NK-92 (cell line): ENCODE measurements at regions not wholly inside any gene's neighbourhood (a gene's known extent, or its start where the extent isn't known, plus 50 kb on each side); places are given as distances from the start of the nearest gene placed in this dataset.
"Not testable (repeated sequence)": the region's sequence is repeated elsewhere in the genome, so short reads cannot be mapped to it uniquely, and the experiment has no call there.

Source experiments
- DNase-seq: peaks from one replicate; lab custom pipeline; 2025; ENCODE audit not compliant: unreplicated experiment; lab: John Stamatoyannopoulos, UW

DNA sequence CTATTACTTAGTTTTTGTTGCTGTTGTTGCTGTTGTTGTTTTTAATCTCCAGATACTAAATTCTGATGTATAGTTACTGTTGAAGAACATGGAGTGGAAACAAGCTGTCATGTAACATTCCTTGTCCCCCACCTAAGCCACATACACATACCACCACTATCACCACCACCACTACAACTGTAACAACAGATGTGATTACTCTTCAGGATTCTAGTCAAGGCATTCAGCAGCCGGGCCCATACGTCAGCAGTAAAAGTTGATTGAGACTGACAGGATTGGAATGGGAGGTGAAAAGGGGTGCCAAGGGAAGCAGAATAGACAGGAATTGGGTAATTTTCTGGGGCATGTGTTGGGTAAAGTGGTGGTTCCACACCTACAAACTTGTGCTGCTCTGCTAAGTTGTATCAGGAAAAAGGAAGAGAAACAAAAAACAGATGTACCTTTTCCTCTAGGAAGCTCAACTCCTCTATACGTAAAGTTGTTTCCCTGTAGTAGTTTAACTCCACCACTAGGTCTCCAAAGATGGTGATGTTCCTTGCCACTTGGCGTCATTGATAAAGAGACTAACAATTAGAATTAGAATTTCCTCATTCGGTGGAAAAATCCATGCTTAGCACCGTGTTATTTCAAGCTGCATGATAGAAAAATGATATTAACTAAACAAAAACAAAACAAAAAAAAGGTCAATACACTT, 138.6 kb downstream of the ARRDC3 start:
- no peak for DNase-seq

DNA sequence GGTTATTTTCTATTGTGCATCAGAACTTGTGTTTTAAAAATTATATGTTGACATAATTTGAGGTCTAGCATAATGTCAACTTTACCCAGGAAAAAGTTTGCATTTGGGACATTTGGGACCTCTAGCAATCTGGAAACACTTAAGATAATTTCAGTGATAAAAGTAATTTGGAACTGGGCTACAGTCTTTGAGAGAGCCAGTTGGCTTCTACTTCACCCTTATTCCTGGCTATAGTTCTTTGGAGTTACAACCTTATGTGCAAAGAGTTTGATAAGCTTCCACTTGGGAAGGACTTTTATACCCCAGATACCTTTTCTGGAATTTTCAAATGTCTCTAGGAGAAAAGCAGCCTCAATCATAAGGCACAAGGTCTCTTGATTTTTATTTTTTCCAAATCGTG, 139.3 kb downstream of the ARRDC3 start:
- DNase-seq = no peak

GRCh38 chr5:91243286-91243685, 139.8 kb downstream of the ARRDC3 start:
- no peak for DNase-seq

DNA sequence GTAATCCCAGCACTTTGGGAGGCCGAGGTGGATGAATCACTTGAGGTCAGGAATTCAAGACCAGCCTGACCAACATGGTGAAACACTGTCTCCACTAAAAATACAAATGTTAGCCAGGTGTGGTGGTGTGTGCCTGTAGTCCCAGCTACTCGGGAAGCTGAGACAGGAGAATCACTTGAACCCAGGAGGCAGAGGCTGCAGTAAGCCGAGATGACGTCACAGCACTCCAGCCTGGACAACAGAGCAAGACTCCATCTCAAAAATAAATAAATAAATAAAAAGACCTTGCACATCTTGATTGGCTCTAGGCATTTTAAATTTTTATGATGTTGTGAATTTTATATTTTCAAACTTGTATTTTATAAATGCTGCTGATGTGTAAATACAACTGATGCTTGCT, 141.7 kb downstream of the ARRDC3 start:
- not testable (repeated sequence) for DNase-seq

- no peak for DNase-seq
These were observed 142.9 kb downstream of the ARRDC3 start for GRCh38 chr5:91240175-91240574.

GRCh38 chr5:91235271-91235694, 147.8 kb downstream of the ARRDC3 start:
- DNase-seq = no peak

- no peak for DNase-seq
These were observed 150.6 kb downstream of the ARRDC3 start for GRCh38 chr5:91232523-91232922.

- DNase-seq = no peak
These were observed 153.9 kb downstream of the ARRDC3 start for GRCh38 chr5:91229031-91229727.

- no peak for DNase-seq
These were observed 154.9 kb downstream of the ARRDC3 start for GRCh38 chr5:91228188-91228587.

- DNase-seq = peak; percentile 3
These were observed 157.1 kb downstream of the ARRDC3 start for GRCh38 chr5:91225848-91226686.

- no peak for DNase-seq
These were observed 158.1 kb downstream of the ARRDC3 start for GRCh38 chr5:91224969-91225368.

GRCh38 chr5:91224456-91224855, 158.7 kb downstream of the ARRDC3 start:
- no peak for DNase-seq

GRCh38 chr5:91223886-91224285, 159.2 kb downstream of the ARRDC3 start:
- DNase-seq = no peak

DNA sequence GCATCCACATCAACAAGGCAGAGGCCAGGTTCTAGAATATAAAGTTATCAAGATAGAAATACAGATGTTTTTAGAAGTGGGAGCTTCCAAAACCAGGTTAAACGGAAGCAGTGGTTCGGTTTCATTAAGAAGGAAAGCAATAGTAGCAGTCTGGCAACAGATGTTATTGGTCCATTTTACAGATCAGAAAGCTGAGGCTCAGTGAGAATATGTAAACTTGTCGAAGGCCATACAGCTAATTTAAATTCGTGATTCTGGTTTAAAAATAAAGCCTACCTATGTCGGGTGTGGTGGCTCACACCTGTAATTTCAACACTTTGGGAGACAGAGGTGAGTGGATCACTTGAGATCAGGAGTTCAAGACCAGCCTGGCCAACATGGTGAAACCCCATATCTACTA, 160.6 kb downstream of the ARRDC3 start:
- no peak for DNase-seq

DNA sequence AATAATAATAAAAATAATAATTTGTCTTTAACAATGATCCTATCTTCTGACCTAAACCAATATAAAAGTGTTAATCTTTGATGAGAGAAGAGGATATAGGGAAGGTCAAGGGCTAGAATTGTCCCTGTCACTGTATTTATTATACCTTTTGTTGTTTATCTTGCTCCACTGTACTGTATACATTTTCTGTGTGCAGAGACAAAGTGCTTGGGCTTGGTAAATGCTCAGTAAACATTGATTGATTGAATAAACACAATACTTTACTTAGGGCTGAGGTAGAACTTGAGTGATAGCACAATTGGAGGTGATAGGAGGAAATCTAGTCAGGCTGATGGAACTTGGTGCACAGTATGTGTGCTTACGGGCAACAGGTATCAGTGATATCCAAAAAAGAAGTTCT, 161.2 kb downstream of the ARRDC3 start:
- no peak for DNase-seq

DNA sequence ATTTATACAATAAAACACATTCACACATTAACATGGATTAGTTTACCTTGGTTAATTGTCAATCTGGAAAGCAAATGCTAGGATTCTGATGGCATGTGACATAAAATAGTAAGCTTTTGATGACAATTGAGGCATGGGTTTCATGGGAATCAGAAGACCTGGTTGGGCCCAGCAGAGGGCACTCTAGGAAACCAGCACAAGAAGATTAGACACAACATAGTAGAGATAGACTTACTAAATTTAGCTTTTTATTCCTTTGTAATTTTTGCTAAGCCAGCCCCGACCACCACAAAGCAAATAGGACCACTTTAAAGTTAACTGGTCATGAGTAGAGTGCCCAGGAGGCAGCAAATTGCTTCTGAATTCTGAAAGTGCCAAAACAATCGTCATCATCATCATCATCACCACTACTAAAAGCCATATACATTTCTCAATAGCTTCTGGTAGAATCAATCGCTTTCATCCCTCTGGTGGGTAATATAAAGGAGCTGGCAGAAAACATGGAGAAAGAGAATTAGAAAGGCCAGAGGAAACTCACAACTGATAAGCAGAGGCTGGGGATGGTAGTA, 163.2 kb downstream of the ARRDC3 start:
- no peak for DNase-seq

DNA sequence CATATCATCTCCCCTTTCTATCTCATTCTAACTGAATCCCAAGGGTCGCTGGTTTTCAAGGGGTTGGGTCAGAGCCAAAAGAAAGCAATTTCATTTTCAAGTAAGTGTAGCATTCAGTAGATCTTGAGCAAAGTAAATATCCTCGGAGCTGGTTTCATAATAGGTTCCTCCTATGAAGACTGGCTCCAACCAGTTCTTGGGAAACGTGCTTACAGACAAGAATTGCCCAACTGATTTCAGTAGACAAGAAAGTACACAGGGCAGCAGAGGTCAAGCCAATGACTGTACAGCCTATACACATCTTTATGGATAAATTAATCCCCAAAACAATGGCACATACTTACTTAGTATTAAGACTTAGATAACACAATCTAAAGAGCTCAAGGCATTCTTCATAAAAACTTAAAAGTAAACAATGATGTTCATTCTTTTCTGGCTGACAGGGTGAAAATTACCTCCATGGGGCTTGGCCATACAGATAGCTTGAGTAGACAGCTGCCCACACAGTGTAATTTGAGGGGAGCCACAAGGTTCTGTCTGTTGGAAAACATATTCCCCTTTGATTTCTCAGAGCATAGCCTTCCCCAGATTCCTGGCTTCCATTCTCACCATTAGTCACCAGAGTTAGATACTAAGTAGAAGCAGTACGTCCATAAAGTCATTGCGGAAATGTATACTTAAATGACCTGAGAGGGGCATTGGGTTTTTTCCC, 163.9 kb downstream of the ARRDC3 start:
- no peak for DNase-seq

- DNase-seq = no peak
These were observed 165.3 kb downstream of the ARRDC3 start for GRCh38 chr5:91217859-91218258.

DNA sequence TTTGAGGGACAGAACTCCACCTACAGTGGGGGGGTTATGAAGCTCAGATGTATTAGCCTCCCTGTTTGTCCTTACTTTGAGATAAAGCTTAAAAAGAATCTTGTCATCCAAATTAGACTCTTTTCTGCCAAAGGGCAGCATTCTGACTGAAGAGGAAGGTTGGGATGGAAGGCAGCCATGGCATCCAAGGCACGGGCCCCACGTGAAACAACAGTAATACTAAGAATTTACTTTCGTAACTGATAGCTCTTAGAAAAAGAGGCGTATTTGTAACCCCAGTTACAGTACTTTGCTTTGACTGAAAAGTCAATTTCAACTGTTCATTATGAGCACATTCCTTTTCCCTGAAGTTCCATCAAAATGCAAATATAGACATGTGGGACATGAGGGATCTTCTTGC, 168.5 kb downstream of the ARRDC3 start:
- no peak for DNase-seq
